ENCODE measurements at regions not wholly inside any gene's neighbourhood (a gene's known extent, or its start where the extent isn't known, plus 50 kb on each side); places are given as distances from the start of the nearest gene placed in this dataset.

DNA sequence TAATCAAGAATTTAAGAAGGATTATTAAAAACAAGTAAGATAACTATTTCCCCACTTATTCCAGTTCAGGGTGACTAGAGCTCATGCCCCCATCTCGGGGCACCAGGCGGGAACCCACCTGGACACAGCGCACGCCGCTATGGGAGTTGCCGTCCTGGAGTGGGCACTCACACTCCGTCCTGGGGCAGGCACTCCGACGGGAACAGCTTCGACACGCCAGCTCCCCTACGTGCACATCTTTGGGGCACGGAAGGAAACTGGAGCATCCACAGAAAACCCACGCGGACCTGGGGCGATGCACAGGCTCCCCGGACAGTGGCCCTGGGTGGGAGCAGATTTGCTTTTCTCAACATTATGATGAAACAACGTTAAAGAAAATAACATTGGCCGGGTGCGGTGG, 52.0 kb upstream of the GATA5 start:
- no peak for DNase-seq

DNA sequence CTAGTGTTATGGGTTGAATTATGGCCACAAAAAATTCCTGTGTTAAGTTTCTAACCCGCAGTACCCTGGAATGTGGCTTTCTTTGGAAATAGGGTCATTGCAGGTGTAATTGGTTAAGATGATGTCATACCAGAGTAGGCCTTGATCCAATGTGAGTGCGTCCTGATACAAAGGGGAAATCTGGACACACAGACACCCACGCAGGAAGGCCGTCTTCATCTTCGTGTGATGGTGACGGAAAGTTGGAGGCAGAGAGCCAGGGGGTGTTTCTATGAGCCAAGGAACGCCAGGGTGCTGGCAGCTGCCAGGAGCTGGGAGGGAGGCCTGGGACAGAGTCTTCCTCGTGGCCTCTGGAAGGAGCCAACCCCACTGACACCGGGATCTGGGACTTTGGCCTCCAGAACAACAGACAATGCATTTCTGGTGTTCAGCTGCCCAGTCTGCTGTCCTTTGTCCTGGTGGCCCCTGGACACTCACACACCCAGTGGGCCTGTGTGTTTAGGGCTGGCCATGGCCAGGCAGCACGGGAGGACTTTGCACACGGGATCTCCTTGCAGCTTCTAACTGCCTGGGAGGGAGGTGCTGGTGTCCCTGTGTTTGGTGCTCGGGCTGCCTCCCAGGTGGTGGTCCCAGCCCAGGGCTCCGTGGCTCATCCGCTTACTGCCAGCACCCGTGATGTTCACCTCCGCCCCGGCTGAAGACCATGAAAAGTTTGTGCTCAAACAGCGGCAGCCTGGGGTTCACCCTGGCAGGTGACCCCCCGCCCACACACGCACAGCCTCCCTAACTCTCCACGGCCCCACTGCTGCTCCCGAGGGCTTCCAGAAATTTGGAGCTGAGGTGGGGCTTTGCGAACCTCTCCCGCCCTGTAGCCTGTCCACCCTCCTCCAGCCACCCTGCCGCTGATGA, 53.4 kb upstream of the GATA5 start:
- no peak for DNase-seq

DNA sequence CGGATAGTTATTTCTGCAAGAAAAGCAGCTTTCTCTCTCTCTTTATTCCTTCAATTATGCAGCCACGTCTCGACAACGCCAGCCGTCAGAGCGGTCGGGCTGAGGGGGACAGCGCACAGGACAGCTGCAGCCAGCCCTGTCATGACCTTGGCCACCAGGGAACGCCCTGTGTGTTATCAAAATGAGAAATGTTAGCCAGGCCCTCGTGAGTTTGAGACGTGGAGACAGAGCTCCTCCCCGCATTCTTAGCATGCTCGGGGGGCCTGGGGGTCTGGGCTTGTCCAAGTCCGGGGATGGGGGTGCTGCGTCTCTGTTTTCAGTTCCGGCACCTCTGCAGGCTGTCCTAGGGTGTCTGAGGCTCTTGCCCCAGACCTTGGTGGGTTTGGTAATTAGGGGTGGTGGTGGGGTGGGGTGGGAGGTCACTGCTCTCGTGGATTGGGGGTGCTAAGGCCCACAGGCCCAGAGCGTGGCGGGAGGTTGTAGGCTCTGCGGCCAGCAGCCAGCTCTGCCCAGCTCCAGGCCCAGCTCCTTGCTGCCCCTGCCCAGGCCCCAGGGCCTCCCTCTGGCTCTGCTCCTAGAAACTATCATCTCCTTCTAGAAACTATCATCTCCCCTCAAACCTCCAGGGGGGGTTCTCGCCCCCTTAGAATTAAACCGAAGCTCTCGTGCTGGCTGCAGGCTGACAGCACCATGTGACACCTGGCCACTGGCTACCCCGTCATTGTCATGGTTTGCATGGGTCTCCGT, 54.3 kb upstream of the GATA5 start:
- no peak for DNase-seq

DNA sequence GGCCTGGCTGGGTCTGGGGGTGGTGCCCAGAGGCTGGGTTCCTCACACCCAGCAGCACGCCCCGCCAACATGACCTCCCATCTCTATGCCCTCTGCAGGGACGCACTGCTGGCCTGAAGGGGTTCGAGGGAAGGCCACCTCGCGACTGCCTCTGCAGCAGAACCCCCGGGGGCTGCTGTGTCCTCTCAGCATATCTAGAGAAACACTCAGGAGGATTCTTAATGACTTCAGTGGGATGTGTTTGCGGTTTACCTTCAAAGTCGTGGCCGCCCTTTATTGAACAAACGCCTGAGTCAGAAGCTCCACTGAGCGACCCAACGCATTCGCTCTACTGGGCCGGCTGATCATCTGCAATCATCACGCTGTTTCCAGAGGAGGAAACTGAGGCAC, 54.8 kb upstream of the GATA5 start:
- no peak for DNase-seq

DNA sequence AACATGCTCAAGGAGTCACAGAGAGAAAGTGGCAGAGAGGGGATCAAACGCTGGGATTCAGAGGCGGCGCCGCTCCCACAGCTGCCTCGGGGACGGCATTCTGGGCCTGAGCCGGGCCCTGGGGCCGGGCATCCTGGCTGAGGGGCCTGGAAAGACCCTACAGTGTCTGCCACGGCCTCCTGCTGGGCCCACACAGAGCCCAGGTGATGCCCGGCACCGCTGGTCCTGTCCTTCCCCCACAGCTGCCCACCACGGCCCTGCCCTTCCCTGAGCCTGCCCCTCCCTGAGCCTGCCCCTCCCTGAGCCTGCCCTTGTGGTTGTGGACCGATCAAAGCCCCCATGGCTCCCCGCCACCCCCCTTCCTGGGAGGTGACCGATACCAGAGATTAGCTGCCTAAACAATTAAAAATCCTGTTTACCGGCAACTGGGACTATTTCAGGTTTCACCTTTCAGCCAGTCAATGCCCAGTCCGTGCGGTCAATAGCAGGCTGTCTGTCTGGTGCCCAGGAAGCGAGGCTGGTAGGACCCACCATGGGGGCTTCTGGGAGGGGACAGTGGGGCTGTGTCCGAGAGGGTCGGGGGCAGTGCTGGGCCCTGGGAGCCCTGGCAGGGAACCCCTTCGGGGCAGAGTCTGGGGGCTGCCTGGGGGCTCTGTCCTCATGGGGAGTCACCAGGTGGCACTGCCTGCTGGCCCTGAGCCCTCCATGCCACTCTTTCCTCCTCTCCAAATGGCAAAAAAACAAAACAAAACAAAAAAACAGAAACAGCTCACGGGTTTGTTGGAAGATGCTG, 55.4 kb upstream of the GATA5 start:
- DNase-seq: no peak

DNA sequence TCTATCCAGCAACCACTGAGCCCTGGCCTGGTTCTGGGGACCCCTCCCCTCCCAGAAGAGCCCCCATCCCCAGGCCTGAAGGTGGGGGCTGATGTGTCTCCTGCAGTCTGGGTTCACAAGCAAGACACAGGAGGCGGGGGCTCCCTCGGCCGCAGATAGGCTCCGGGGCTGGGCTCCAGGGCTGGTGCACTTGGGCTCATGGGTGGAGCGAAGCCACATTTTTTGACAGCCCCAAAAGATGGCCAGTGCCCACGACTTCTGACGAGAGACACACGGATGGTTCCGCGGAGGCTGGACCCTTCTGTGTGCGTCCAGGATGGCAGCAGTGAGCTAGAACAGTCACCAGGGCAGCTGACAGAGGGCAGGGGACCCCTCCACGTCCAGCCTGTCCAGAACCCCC, 57.1 kb upstream of the GATA5 start:
- DNase-seq: no peak

DNA sequence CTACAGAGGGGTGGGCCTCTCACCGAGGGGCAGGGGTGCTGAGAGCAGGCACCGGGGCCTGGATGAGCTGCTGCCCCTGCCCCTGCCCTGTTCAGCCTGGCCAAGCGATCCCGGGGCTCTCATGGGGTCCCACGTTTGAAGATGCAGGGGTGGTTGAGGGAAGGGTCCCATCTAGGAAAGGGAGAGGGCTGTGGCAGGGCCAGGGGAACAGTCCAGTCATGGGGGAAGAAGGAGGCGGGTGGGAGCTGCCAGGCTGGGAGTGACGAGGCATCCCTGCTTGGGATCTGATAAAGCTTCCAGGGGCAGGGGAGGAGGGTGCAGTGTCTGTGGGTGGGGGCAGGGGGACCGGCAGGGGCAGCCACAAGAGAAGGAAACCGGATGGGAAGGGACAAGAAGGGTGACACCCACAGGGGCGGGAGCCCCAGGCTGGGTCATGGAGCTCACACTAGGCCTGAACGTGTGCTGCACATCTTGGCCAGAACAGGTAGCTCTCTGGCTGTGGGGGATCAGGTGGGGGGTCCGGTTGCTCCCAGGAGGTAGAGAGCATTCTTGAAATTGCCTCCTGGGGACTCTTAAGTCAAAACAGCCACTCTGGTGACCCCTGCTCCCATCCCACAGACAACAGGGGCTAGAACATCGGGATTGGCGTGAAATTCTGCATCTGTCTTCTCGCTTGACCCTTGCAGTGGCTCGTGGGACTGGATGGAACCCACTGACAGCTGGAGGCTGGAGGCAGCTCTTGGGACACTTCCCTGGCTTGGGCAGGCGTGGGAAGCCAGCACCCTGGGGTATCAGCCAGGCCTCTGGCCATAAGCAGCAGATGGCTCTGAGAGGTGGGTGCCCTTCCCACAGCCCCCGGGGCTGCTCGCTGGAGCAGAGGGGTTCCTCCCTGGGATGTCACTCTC, 58.0 kb upstream of the GATA5 start:
- DNase-seq: no peak

DNA sequence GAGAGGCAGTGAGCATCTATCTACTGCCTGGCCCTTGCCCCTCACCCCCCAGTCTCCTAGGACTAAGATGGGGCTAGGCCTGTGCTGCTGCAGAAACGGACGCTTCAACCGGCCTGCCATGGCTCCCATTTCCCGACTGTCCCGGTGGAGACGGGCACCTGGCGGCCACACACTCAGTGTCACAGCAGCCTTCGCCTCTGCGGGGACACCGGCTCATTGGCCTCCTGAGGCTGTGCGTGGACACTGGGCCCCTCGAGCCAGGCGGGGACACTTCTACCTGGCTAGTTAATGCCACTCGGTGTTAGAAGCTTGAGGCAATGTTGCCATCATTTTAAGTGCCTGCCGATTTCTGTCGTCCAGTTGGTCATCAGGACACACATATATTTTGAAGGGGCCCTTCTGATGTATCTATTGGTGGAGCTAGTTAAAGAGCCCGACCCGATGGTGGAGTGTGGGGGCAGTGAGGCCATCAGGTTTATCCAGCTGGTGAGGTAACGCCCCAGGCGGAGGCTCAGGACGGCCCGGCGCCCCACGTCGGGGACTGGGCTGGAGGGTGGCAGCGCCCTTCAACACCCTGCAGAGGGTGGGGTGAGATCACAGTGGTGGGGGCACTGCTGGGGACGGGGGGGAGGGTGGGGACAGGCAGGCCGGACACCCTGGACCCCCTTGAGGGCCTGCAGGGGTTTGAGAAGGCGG, 58.9 kb upstream of the GATA5 start:
- no peak for DNase-seq

DNA sequence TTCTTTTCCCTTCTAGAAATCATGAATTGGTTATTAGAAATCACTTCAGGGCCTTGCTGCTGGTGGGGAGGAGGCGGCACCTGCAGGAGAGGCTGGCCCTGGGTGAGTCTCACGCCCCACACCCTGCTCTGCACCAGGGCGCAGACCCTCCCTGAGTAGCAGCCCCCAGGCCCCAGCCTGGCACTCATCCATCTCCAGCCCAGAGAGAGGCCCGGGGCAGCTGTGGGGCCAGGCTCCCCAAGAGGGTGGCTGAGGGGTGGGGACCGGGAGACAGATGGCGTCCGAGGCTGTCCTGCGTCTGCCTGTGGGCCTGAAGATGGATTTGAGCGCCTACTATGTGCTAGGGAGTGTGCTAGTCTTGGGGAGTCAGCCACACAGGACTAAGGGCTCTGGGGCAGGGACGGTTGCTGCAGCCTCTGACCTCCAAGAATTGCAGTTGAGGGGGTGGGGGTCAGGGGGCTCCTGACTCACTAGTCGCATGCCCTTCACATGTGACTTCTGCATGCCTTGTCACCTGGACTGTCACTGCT, 59.6 kb upstream of the GATA5 start:
- no peak for DNase-seq

DNA sequence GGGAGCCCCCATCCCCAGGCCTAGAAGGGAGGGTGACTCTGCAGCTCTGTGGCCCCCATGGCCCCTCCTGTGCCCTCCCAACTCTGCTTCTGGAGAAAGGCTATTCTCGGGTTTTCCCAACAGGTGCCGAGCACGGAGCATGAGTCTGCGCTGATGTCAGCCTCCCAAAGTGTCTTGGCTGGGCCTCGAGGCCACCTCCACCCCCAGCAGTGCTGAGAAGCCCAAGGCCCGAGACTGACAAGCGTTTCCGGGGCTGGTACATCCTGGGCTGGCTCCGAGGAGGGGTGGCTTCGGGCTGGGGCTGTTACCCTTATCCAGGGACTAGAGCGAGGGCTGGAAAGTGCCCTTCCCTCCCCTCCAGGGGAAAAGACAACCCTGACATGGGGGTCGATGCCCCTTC, 60.2 kb upstream of the GATA5 start:
- DNase-seq: no peak

DNA sequence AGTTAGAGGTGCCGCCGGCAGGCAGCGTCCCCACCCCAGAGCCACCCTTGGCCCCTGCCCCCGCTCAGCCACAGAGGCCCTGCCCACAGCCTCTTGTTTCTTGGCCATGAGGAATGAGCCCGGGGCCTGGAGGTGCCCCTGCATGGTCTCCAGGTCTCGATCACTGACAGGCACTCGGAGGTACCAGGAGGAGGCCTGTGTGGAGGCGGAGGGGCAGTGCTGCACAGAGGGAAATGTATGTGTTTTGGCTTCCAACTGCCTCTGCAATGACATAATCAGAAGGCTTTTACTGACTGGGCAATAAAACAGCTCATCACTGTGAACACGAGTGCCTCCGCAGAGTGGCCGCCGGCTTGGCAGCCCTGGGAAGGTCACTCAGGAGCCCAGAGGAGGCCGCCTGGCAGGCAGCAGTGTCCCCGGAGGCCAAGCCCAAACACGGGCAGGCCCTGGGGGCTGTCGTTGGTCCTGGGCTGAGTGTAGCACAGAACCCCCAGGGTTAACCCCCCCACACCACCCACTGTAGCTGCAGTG, 61.1 kb upstream of the GATA5 start:
- no peak for DNase-seq

DNA sequence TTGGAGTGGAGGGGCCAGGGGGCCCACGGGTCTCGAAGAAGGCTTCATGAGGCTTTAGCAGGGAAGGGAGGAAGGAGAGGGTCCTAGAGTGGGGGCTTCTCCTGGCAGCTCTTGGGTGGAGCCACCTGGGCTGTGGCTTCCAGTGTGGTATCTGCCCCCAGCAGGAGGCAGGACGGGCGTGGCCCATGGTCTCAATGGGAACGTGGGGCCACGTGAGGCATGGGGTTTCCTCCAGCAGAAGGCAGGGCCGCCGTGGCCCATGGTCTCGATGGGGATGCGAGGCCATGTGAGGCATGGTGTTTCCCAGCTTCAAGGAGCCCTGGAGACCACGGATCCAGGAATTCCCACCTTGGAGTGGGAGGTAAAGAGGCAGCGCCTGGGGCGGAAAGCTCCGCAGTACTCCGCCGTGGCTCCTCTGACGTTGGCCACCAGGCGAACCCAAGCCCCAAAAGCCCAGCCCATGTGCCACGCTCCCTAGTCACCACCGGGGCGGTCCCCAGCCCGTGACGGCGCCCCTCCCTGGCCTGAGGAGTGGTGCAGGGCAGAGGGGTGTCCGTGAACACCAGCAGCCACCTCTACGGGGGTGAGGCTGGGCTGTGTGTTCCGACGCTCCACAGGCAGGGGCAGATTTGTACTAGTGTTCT, 62.0 kb upstream of the GATA5 start:
- DNase-seq: no peak

DNA sequence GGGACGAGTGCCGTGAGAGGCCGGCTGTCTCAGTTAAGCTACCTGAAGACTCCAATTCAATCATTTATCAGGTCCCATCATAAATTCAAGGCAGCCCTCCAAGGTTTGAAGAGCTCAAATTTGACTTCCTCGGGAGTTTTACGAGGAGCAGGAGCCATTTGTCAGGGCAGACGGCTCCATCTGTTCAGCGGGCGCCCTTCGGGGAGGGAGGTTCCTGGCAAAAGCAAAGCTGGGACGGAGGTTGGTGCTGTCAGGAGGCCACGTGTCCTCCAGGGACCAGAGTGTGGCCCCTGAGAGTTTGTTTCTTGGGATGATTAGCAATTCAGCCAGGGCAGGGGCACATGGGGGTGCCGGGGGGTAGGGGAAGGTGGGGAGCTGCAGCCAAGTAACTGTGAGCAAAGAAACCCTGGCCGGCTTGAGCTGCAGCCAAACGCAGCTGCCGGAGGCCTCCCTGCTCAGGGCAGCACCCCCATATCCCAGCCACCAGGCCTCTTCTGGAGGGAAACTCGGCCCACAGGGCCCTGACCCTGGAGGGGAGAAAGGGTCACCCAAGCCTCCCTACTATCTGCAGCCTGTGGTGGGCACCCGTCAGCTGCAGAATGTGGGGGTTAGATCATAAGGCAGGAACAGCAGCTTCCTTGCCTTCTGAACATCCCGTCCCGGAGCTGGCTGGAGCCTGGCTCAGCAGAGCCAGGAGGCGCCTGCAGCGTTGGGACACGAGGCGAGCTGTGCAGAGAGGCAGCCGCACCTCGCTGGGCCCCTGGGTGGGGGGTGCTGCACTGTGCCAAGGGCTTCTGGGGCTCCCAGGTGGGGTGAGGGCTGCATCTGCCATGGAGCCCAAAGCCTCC, 63.6 kb upstream of the GATA5 start:
- DNase-seq: no peak

DNA sequence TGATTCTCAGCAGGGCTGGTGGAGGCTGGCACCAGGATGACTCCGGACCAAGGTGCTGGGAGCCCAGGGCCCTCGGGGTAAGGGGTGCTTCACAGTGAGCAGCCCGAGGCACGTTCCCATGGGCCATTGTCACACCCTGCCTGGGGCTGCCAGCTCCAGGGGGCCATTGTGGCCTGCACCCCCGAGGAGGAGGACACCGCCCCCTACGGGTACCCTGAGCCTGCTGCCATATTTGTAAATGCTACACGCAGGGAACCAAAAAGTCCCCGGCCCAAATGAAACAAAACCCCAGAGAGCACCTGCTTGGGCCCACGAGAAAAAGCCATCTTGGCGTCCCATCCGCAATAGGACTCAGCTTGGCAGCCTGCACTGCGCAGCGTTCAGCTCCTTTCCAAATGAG, 64.7 kb upstream of the GATA5 start:
- DNase-seq: no peak

DNA sequence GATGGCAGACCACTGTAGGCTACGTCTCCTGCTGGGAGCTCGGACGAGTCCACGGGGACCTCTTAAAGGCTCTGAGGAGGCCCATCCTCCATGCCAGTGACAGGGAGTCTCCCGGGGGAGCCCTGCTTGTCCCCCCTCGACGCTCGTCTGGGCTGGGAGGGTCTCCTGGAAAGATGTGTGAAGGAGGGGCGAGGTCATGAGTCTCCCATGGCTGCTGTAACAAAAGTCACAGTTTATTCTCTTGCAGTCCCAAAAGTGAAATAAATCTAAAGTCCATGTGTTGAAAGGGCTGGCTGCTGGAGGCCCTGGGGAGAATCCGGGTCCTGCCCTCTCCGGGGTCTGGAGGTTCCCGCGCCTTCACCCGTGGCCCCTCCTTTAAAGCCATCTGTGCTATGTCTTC, 67.1 kb upstream of the GATA5 start:
- no peak for DNase-seq

DNA sequence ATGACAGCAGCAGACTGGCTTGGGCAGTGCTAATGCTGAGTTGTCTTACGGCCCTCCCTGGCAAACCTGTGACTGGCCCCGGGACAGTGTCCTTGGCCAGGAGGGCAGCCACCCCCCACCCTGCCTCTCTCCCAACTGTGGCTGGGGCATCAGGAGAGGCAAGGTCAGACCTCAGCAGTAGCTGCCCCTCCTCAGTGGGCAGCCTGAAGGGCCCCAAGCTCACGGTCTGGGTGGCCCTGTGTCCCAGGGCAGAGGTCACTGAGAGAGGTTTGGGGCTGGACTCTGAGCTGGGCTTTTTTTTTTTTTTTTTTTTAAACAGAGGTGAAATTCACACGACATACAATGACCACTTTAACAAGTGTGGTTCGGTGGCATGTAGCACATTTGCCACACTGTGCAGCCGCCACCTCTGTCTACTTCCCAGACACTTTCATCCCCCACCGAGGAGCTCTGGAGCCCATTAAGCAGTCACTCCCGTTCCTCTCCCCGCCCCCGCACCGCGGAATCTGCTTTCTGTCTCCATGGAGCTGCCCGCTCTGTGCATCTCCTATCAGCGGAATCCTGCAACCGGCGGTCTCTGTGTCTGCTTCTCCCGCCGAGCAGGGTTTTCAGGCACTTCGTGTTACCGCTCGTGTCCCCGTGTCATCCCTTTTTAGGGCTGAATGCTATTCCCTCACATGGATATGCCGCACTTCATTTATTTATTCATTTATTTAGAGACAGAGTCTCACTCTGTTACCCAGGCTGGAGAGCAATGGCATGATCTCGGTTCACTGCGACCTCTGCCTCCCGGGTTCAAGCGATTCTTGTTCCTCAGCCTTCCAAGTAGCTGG, 67.9 kb upstream of the GATA5 start:
- DNase-seq: no peak

DNA sequence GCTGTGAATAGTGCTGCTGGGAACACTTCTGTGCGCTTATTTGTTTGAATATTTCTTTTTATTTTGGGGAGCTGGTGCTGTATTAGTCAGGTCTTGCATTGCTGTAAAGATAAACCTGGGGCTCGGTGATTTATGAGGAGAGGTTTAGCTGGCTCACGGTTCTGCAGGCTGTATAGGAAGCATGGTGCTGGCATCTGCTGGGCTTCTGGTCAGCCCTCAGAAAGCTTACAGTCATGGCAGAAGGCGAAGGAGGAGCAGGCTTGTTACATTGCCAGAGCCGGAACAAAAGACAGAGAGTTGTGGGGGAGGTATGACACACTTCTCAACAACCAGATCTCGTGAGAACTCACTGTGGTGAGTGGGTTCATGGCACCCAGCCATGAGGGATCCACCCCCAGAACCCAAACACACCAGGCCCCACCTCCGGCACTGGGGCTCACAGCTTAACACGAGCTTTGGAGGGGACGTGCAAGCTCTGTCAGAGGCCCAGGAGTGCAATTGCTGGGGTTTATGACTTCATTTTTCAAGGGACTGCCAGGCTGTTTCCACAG, 68.8 kb upstream of the GATA5 start:
- DNase-seq: no peak

DNA sequence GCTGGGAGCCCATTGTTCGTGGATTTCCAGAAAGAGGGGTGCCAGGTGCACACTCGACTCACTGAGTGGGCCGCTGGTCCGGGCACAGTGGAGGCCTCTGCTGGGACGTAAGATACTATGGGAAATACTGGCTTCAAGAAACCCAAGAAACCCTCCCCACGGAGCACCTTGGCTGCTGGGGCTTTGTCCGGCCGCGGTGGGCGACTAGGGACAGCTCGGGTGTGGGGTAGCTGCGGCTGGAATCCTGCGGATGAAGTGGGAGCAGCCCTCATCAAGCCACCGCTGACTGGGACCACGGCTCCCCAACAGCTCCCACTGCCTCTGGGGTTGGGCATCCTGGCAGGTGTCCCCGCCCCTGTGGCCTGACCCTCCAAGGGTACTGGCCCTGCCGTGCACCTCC, 69.5 kb upstream of the GATA5 start:
- no peak for DNase-seq
